Loucy (cell line): ENCODE measurements at regions not wholly inside any gene's neighbourhood (a gene's known extent, or its start where the extent isn't known, plus 50 kb on each side); places are given as distances from the start of the nearest gene placed in this dataset.

ENCODE experiments used
- H2AFZ ChIP-seq: fragments of 200-600 bp; sonication (generic); 2 replicates; pipeline ENCODE4 v1.6.0; 2016; ENCODE audit warnings: antibody characterized with exemption, mild to moderate bottlenecking, low read length, moderate library complexity
- H3F3A ChIP-seq: fragments of 200-600 bp; 2 replicates; pipeline ENCODE4 v1.6.0; 2016; ENCODE audit warnings: antibody characterized with exemption, low read depth, mild to moderate bottlenecking
- H3K27me3 ChIP-seq: fragments of 200-600 bp; sonication (generic); 2 replicates; pipeline ENCODE4 v1.6.1; 2014; ENCODE audit warnings: low read length, mild to moderate bottlenecking; ENCODE audit not compliant: insufficient read depth, poor library complexity, severe bottlenecking
- H3K36me3 ChIP-seq: fragments of 200-600 bp; sonication (generic); 2 replicates; pipeline ENCODE4 v1.6.1; 2016; ENCODE audit warnings: low read length; ENCODE audit not compliant: insufficient read depth
- H3K4me1 ChIP-seq: fragments of 200-600 bp; sonication (generic); 2 replicates; pipeline ENCODE4 v1.5.1; 2014; ENCODE audit warnings: low read length, mild to moderate bottlenecking; ENCODE audit not compliant: insufficient read depth, poor library complexity, severe bottlenecking
- H3K4me2 ChIP-seq: fragments of 200-600 bp; sonication (generic); 2 replicates; pipeline ENCODE4 v1.6.0; 2014; ENCODE audit warnings: antibody characterized with exemption, low read length, low read depth, mild to moderate bottlenecking; ENCODE audit not compliant: poor library complexity, severe bottlenecking
- H3K4me3 ChIP-seq: fragments of 200-600 bp; sonication (generic); 2 replicates; pipeline ENCODE4 v1.5.1; 2014; ENCODE audit warnings: low read length, mild to moderate bottlenecking, mixed read lengths; ENCODE audit not compliant: poor library complexity, severe bottlenecking
- H3K79me2 ChIP-seq: fragments of 200-600 bp; sonication (generic); 2 replicates; pipeline ENCODE4 v1.6.1; 2014; ENCODE audit warnings: low read length; ENCODE audit not compliant: insufficient read depth
- H3K9ac ChIP-seq: fragments of 200-600 bp; sonication (generic); 2 replicates; pipeline ENCODE4 v1.6.0; 2014; ENCODE audit warnings: mild to moderate bottlenecking, low read depth, low read length, moderate library complexity; ENCODE audit not compliant: poor library complexity, severe bottlenecking
- H3K9me2 ChIP-seq: fragments of 200-600 bp; sonication (generic); replicated peaks from 2 replicates; pipeline ENCODE4 v1.6.1; 2016; ENCODE audit warnings: low read depth, low read length, mixed read lengths
- H3K9me3 ChIP-seq: fragments of 200-600 bp; sonication (generic); 2 replicates; pipeline ENCODE4 v1.6.1; 2014; ENCODE audit warnings: mild to moderate bottlenecking, antibody characterized with exemption, low read length, low read depth; ENCODE audit not compliant: insufficient read depth
- H4K20me1 ChIP-seq: fragments of 200-600 bp; sonication (generic); 2 replicates; pipeline ENCODE4 v1.6.0; 2014; ENCODE audit warnings: antibody characterized with exemption, low read length, mild to moderate bottlenecking; ENCODE audit not compliant: insufficient read depth, poor library complexity, severe bottlenecking
- CTCF ChIP-seq: fragments of 200-600 bp; sonication (generic); conservative IDR thresholded peaks from 2 replicates; pipeline ENCODE4 v1.5.1; 2014; ENCODE audit warnings: mild to moderate bottlenecking, antibody characterized with exemption, low read length
- EZH2phosphoT487 ChIP-seq: fragments of 200-600 bp; IDR thresholded peaks from 2 replicates; pipeline ENCODE4 v1.6.1; 2018; ENCODE audit warnings: antibody characterized with exemption, mild to moderate bottlenecking, moderate library complexity, borderline replicate concordance

- Histone ChIP-seq H3K9me3 (peaks cover 9% of the 10 kb centered on the region; the same call in 1 of the 2 replicates), H3K27me3 (no peaks in the 10 kb centered on the region), H3K9me2 (no peaks in the 10 kb centered on the region), H2AFZ (no peak overlapping the region), H3K36me3 (no peaks in the 10 kb centered on the region), H3K9ac (no peak overlapping the region), H3K4me2 (no peak overlapping the region), H3K79me2 (no peaks in the 10 kb centered on the region), H3F3A (no peaks in the 10 kb centered on the region), H3K4me1 (no peaks in the 10 kb centered on the region), H4K20me1 (no peaks in the 10 kb centered on the region), H3K4me3 (no peak overlapping the region)
- TF ChIP-seq CTCF (no peak), EZH2phosphoT487 (no peak)
Measured at GRCh38 chr2:239886781-239887180, 138.4 kb downstream of the NDUFA10 start.

GRCh38 chr2:239884875-239885274 is 140.3 kb downstream of the NDUFA10 start:
- H4K20me1 ChIP-seq: no peaks in the 10 kb centered on the region
- H3K4me2 ChIP-seq: no peak overlapping the region
- no peaks in the 10 kb centered on the region for H3K79me2 ChIP-seq
- H3K9ac ChIP-seq: no peak overlapping the region
- no peaks in the 10 kb centered on the region for H3K27me3 ChIP-seq
- H3K36me3 ChIP-seq: no peaks in the 10 kb centered on the region
- H2AFZ ChIP-seq: no peak overlapping the region
- H3K9me2 ChIP-seq: no peaks in the 10 kb centered on the region
- H3F3A ChIP-seq: no peaks in the 10 kb centered on the region
- no peaks in the 10 kb centered on the region for H3K4me1 ChIP-seq
- H3K9me3 ChIP-seq: peaks cover 9% of the 10 kb centered on the region; the same call in 1 of the 2 replicates
- H3K4me3 ChIP-seq: no peak overlapping the region
- TF ChIP-seq CTCF (no peak), EZH2phosphoT487 (no peak)

GRCh38 chr2:239884051-239884405 is 141.1 kb downstream of the NDUFA10 start:
- Histone ChIP-seq H3K4me1 (no peaks in the 10 kb centered on the region), H3K9ac (no peak overlapping the region)

More at GRCh38 chr2:239884051-239884405, 141.1 kb downstream of the NDUFA10 start:
- no peaks in the 10 kb centered on the region for H3F3A ChIP-seq
- H3K4me2 ChIP-seq: no peak overlapping the region
- peaks cover 9% of the 10 kb centered on the region; the same call in 1 of the 2 replicates for H3K9me3 ChIP-seq
- H3K27me3 ChIP-seq: no peaks in the 10 kb centered on the region
- no peaks in the 10 kb centered on the region for H3K9me2 ChIP-seq
- H3K79me2 ChIP-seq: no peaks in the 10 kb centered on the region
- no peaks in the 10 kb centered on the region for H4K20me1 ChIP-seq
- H2AFZ ChIP-seq: no peak overlapping the region
- H3K4me3 ChIP-seq: no peak overlapping the region
- H3K36me3 ChIP-seq: no peaks in the 10 kb centered on the region
- TF ChIP-seq EZH2phosphoT487 (no peak), CTCF (no peak)
